HG03196 (cell line): ENCODE measurements at regions not wholly inside any gene's neighbourhood (a gene's known extent, or its start where the extent isn't known, plus 50 kb on each side); places are given as distances from the start of the nearest gene placed in this dataset.
"Not testable (repeated sequence)": the region's sequence is repeated elsewhere in the genome, so short reads cannot be mapped to it uniquely, and the experiment has no call there.

Experiments
- ATAC-seq: cut with Tn5 transposase; IDR thresholded peaks from one replicate; pipeline ENCODE4 v1.9.1; 2021; ENCODE audit not compliant: unreplicated experiment

DNA sequence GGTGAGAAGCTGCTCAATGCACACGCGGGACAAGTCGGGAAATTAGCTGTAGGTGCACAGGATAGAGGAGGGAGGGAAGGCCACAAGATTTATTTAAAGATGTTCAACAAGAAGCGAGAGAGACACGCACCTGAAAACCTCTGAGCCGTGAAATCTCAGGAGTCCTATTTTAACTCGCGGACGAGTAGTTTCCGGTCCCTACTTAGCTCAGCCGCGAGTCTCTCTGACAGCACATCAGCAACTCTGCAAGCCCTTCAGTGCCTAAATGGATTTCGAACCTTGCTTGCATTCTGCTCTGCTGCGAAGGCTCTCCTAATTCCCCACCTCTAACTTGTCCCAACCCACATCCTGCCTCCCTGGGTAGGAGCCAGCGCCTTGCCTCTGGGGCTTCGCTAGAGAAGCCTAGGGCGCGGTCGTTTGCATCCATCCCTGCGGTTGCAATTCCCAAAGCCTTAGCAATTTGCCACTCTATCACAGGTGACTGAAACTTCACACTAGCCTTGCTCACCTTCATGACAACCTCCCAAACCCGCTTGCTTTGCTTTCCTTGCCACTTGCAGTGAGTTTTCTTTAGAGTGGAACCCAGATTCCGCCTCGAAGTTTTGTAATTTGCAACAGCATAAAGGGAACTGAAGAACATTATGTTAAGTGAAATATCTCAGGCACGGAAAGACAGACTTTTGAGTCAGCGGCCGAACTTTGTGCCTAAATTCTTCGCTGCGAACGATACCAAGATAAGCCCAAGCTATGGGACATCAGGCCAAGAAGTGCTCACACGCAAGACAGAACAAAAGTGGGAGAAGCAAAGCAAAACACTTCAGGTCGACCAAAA is 202.8 kb downstream of the KDM5D start:
- peak; percentile 94 for ATAC-seq

DNA sequence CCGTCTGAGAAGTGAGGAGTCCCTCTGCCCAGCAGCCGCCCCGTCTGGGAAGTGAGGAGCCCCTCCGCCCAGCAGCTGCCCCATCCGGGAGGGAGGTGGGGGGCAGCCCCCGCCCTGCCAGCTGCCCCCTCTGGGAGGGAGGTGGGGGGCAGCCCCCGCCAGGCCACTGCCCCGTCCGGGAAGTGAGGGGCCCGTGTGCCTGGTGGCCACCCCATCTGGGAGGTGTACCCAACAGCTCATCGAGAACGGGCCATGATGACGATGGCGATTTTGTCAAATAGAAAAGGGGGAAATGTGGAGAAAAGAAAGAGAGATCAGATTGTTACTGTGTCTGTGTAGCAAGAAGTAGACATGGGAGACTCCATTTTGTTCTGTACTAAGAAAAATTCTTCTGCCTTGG is 208.8 kb downstream of the KDM5D start:
- not testable (repeated sequence) for ATAC-seq

DNA sequence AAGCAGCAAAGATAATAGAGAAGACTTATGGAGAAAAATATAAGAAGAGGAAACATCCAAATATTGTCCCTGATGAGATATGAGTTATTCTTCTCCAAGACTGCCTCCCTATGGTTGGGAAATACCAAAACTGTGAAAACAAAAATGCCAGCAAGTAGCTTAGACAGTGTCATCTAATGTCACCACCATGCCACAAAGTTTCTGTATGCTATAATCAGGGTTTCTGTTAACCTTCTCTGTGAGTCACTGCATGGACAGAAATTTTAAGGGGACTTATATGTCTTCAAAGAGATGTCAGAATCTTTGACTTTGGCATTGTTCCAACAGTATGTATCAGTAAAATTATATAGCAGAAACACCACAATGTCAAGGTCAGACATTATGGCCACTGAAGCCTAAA is 222.6 kb downstream of the KDM5D start:
- no peak for ATAC-seq

DNA sequence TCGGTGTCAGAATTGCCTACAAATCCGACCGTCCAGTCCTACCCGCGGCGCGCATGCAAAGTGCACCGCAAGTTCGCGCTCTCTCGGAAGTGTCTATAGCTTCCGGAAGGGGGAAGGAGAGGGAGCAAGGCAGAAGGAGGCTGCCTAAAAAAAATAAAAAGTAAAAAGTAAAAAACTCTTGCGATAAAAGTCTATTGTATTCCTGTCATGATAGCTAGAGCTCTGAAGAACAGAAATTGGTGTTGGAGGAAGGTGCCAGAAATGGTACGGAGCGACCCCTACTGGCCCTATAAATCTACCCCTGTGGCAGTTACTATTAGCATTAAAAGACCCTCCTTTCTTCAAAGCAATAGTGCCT is 241.5 kb downstream of the KDM5D start:
- no peak for ATAC-seq

DNA sequence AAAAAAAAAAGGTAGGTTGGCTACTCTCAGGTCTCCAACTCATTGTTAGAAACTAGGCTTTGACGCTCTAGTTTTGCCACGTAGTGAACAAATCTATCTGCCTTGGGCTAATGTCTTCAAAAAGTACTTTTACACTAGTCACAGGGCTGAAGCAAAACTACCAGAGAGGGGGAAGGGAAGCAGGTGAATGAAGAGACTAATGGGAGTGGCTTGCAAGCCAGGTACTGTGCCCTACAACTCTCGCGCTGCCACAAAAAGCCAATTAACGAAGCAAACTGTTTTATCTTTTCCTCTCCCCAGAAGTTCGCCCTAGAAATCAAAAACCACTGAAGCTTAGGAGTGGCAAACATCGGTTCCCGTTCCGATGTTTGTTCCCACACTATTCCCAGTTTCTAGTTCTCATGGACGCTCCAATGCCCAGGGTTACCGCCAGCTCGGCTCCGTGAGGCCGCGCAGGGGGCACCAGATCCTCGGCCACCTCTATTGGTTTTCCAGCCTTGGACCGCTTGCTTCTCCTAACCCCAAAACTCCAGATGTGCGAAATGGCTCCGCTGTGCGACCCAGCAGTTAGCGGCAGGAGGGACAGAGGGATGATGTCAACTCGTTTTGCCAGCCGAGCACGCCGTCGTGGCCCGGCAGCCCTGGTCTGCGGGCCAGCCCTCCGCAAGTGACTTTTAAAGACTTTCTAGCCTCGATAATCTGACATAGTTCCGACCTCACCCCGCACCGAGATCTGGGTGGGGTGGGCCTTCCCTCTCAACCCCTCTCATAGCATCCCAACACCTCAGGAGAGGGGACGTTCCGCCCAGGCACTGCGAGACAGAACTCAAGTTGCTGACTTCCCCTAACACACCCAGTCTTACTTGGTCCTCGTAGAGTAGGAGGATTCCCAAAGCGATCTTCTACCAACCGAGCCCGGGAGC is 242.1 kb downstream of the KDM5D start:
- ATAC-seq, result no peak

DNA sequence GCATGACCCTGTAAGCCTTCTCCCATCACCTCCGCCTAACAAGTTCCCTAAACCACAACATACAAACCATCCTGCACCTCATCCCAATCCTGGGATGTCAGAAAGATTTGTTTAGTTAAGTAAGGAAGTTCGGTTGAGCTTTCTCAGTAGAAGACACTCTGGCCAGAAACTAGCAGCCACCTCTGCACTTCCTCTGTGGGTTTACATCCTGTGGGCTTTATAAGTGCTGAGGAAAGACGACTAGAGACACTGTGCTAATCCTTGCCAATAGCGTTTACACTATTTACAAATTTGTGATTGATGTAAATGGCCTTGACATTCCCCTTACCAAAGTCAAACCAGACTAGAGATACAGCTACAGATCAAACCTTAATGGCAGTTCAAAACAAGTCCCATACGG is 246.0 kb downstream of the KDM5D start:
- ATAC-seq, result no peak

DNA sequence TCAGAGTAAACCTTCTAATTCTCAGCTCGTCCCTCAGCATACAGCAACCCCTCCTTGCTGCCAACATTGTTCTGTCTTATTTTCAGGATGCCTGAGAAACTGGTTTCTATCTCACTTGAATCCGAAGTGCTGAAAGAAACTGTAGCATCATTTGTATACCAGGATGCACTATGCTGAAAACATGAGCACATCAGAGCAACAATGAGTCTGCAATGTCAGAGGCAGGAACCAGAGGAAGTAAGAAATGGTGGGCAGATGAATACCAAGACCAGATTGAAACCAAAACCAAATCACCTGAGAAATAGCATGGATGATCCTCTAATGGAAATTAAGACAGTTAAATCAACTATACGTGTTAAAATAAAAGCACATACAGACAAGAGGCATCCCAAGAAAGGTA is 257.0 kb downstream of the KDM5D start:
- ATAC-seq, result no peak

DNA sequence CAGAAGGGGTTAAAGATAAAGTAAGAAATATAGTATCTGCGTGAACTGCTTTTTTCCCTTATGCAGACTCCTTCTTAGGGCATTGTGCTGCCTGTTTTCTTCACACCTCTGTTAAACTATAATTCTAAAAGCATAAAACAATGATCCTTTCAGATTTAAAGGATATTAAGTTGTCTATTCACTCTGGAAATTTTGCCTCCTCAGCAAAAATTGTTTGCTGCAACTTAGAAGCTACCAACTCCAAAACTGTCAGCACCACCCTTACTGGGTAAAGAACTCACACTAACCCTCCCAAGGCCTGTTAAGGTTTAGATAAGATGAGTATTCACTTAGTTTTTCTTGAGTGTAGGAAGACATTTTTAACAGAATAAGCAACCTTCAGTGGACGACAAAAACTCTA is 259.5 kb downstream of the KDM5D start:
- ATAC-seq, result no peak

DNA sequence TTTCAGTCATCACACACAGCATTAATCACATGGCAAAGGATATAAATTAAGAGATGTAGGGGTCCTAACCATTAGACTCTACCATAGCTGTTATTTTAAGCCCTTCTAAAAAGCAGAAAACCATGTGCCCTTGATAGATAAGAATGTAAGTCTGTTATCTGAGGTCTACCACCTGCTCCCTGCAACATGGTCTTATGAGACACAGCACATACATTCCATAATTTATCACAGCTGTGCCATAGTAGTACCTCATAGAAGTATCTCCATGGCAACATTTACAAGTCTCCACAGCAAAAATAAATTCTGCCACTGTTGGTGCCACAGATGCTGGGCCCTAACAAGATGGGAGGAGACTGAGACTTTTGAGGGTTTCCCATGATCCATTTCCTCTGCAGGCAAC is 265.4 kb downstream of the KDM5D start:
- no peak for ATAC-seq

DNA sequence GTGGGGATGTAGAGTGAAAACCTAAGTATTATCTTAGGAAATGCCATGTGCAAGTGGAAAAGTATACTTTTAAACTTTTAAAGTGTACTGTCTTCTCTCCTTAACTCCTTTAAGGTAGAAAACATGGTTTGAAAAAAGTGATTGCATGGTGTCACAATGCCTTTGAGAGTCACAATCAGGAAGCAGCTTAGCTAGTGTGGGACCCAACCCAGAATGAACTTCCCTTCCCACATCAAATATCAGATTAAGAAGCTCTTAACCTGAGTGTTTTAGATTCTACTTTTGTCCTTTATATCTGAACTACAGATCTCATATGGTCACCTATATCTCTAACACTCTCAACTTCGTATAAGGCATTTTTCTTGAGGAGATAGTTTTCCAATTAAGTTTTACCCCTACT is 266.6 kb downstream of the KDM5D start:
- no peak for ATAC-seq

DNA sequence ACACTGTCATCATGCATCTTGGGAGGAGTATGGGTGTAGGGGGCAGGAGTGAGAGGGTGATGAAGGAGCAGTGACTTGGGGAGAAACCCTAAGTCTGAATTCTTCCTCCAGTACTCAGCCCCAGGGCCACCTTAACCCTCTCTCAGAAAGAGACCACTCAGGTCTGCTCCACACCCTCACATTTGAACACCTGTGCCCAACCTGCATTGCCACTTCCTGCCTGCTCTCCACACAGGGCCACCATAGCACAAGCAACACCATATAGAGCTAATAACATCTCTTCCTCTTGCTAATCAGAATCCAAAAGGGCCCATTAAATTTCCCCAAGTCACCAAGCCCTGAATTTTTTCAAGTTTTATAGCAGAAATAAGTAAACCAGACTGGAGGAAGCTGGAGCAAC is 278.7 kb downstream of the KDM5D start:
- no peak for ATAC-seq

DNA sequence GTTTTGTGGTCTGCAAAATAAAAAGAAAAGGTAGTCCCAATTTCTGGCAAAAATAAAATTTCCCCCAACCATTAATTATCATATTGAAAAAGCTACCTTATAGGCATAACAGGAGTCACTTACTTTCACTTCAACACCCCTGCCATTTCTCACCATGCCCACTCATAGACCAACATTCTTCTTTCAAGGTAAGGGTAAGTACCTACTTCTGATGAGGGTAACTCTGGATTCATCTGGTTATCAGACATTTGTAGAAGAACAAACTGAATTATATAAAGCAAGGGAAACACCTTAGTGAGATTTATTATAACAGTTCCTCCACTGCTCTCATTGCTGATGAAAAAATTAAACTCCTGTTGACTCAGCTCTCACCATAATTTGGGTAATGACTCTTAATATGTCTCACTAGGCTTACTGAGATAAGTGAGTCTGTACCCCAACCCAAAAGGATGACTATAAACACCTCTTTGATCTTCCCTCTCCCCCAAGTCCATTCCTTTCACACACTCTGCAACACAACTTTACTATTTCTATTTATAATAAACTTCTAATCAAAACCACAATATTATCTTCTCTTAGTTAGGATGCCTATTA is 287.6 kb downstream of the KDM5D start:
- no peak for ATAC-seq

DNA sequence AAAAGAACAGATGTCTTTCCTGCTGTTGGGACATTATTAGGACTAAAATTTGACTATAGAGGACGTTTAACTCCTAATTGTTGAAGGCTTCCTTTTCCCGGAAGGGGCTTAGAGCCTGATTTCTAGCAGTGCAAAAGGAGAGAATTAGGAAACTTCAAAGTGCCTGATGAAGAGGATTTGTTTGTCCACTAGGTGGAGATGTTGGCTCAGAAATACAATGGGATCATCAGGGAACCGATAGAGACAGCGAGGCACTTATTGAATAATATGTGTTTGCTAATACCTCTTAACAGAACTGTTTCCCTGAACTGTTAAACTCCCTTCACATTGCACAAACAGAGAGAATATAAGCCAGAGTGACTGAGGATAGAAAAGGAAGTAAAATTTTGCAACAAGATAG is 311.5 kb downstream of the KDM5D start:
- ATAC-seq, result no peak

DNA sequence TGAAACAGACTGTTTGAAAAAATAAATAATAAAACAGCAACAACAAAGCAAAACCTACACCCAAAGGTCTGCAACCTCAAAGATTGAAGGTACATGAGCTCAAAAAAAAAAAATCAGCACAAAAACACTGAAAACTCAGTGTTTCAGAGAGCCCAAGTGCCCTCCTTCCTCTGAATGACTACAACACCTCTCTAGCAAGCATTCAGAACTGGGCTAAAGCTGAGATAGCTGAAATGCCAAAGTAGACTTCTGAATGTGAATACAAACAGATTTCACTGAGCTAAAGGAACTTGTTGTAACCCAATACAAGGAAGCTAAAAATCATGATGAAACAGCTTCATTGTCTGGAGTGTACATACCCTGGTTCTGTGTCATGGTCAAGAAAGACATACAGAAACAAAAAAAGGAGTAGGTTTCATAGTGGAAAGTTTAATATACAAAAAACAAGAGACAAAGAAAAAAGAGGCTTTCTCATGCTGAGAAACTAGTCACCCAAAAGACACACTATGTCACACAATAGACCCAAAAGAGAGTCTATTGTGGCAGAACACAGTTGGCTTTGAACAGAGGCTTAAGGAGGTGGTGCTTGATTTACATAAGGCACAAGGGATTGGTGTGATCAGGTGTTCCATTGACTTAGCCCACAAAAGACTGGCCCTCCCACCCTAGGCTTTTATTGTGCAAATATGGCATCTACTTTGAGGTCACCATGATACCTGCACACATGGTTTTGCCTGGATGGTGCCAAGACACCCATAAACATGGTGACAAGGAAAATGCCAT is 316.6 kb downstream of the KDM5D start:
- ATAC-seq, result no peak

DNA sequence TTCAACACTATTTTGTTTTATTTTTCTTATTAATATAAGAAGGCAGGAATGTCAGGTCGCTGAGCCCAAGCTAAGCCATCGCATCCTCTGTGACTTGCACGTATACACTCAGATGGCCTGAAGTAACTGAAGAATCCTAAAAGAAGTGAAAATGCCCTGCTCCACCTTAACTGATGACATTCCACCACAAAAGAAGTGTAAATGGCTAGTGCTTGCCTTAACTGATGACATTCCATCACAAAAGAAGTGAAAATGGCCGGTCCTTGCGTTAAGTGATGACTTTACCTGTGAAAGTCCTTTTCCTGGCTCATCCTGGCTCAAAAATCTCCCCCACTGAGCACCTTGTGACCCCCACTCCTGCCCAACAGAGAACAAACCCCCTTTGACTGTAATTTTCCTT is 317.3 kb downstream of the KDM5D start:
- not testable (repeated sequence) for ATAC-seq

DNA sequence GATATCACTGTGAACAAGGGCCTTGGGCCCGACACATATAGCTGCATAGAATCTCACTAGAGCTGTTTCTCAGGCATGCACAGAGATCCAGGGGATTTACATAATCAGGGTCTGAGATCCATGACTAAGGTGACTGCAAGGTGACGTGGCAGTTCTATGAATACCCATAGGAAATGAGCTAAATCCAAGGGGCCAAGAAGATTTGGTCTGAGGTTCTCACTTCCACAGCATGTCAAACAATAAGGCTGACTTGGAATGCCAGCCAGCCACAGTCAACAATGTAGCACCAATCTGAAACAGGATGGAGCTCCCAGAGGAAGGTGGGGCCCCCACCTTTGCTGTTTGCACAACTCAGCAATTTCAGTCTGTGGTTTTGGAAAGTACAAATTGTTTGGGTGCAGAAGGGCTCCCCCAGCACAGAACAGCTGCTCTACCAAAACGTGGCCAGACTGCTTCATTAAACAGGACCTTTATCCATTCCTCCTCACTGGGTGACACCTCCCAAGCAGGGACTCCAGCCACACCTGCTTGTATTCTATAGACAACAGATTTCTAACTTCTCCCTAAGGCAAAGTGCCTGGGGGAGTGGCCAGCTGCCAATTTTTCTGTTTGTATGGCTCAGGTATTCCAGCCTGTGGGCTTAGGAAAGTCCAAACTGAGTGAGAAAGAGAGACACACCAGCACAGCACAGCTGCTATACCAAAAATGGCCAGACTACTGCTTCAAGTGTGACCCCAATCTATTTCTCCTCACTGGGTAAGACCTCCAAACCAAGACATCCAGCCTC is 333.4 kb downstream of the KDM5D start:
- ATAC-seq, result no peak

DNA sequence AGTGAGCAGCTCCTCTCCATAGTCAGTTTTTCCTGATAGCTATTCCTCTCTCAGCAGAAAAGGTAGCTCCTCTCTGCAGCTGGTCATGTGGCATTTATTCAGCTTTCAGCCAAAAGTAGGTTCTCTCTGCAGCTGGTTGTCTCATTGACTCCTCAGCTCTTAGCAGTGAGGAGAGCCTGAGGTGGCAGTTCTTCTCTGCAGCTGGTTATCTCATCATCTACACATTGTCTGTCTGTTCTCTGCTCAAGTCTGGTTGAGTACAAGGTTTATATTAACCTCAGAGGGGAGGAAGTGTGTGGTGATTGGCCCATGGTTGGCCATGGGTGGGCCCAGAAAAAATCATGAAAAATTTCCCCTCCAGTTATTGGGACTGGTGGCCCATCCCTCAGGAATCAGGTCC is 338.3 kb downstream of the KDM5D start:
- no peak for ATAC-seq

DNA sequence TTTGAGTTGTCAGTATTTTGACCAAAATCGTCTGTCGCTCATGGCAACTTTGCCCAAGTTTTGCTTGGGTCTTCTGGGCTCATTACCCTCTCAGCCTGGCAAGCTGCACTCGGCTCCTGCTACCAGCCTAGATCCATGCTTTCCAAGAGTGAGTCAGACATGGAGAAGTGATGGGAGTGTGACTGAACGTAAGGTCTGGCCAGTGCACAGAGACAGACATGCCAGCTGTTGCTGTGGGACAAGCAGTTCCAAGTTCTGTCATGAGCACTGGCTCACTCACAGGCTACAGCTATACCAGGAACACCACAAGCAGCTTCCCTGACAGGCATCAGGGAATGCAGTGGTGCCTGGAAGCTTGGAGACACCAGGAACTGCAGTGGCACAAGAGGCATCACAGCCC is 338.9 kb downstream of the KDM5D start:
- no peak for ATAC-seq

DNA sequence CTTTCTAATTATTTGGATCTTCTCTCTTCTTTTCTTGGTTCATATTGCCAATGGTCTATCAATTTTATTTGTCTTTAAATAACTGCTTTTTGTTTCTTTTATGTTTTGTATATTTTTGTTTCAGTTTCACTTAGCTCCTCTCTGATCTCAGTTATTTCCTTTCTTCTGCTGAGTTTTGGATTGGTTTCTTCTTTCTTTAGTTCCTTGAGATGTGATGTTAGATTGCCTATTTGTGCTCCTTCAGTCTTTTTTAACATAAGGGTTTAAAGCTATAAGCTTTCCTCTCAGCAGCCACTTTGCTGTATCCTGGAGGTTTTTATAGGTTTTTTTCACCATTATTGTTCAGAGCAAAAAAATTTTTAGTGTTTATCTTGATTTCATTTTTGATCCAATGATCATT is 351.6 kb downstream of the KDM5D start:
- no peak for ATAC-seq

DNA sequence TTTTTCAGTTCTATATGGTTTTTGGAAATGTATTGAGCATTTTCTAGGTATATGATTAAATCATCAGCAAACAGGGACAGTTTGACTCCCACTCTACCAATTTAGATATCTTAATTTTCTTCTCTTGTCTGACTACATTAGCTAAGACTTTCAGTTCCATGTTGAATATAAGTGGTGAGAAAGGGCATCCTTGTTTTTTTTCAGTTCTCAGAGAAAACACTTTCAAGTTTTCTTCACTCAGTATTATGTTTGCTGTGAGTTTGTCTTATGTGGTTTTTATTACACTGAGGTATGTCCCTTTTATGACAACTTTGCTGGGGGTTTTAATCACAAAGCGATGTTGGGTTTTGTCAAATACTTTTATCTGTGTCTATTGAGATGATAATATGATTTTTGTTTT is 352.6 kb downstream of the KDM5D start:
- ATAC-seq, result no peak
